Endothelial cell of umbilical vein (primary cell): ENCODE measurements at regions not wholly inside any gene's neighbourhood (a gene's known extent, or its start where the extent isn't known, plus 50 kb on each side); places are given as distances from the start of the nearest gene placed in this dataset.

Source experiments
- BruUV-seq: library from RNA; stranded (reverse); fragments of 400-500 nt; replicated peaks from 2 replicates; lab custom pipeline; 2021; lab: Mats Ljungman, UMichigan
- CTCF ChIA-PET: fragments of 300-600, 350-600 bp; sonication (Branson Sonifier 250); formaldehyde crosslinking; loops from one replicate; lab custom pipeline; 2021; ENCODE audit warnings: antibody characterized with exemption, inconsistent platforms; lab: Charles Lee
- POLR2A ChIA-PET: fragments of 300-600, 350-600 bp; sonication (Branson Sonifier 250); formaldehyde crosslinking; loops from one replicate; lab custom pipeline; 2021; ENCODE audit warnings: antibody characterized with exemption, inconsistent platforms; lab: Charles Lee
- DNase-seq: peaks from one replicate; pipeline ENCODE4 v3.0.0-alpha.2; 2011; ENCODE audit warnings: low read depth, low spot score
- FAIRE-seq: peaks from 2 replicates; lab custom pipeline; 2011; peaks lifted over from hg19 to GRCh38; lab: Jason Lieb, UNC
- H2AFZ ChIP-seq: 2 replicates; pipeline ENCODE4 v1.6.0; 2012; ENCODE audit warnings: low read depth, low read length, control low read depth, inconsistent platforms
- H3K27ac ChIP-seq: 2 replicates; pipeline ENCODE4 v1.5.1; 2011; ENCODE audit warnings: low read depth, mild to moderate bottlenecking, control low read depth, low read length, moderate library complexity; ENCODE audit not compliant: insufficient read depth
- H3K27me3 ChIP-seq, 2 experiments: 2 replicates each; pipeline versions ENCODE4 v1.6.0 to v1.6.1; 2011; ENCODE audit warnings: low read length in 2 of 2, mixed read lengths in 1 of 2; ENCODE audit not compliant: control insufficient read depth in 2 of 2, insufficient read depth in 2 of 2
- H3K36me3 ChIP-seq, 2 experiments: 2 replicates in 1 of 2; 3 replicates in 1 of 2; pipeline ENCODE4 v1.5.1; 2011; ENCODE audit warnings: low read length in 2 of 2, mild to moderate bottlenecking in 1 of 2, moderate library complexity in 1 of 2; ENCODE audit not compliant: control insufficient read depth in 2 of 2, insufficient read depth in 2 of 2; ENCODE audit errors: extremely low read depth in 1 of 2
- H3K4me1 ChIP-seq: 3 replicates; pipeline ENCODE4 v1.5.1; 2011; ENCODE audit warnings: mild to moderate bottlenecking, low read length; ENCODE audit not compliant: control insufficient read depth, insufficient read depth; ENCODE audit errors: extremely low read depth
- H3K4me2 ChIP-seq: 2 replicates; pipeline ENCODE4 v1.6.1; 2011; ENCODE audit warnings: low read length, control low read depth, mixed read lengths; ENCODE audit not compliant: insufficient read depth
- H3K4me3 ChIP-seq, 3 experiments: fragments of 200-600 bp in 1 of 3; sonication (generic), shearing (Covaris generic) in 1 of 3; replicated peaks in 1 of 3; 2 replicates each; pipeline ENCODE4 v1.5.1; 2011 to 2016; ENCODE audit warnings: control low read depth in 3 of 3, low read length in 3 of 3, mild to moderate bottlenecking in 2 of 3, inconsistent platforms in 1 of 3, low read depth in 1 of 3, moderate library complexity in 1 of 3; ENCODE audit not compliant: insufficient read depth in 1 of 3
- H3K79me2 ChIP-seq: 2 replicates; pipeline ENCODE4 v1.6.0; 2012; ENCODE audit warnings: low read length, inconsistent platforms; ENCODE audit not compliant: control insufficient read depth, insufficient read depth
- H3K9ac ChIP-seq: replicated peaks from 2 replicates; pipeline ENCODE3; 2011; ENCODE audit warnings: low read length, control low read depth; ENCODE audit not compliant: insufficient read depth; ENCODE audit errors: extremely low read depth
- H3K9me1 ChIP-seq: replicated peaks from 3 replicates; pipeline ENCODE4 v1.6.0; 2011; ENCODE audit warnings: mild to moderate bottlenecking, low read length; ENCODE audit not compliant: control insufficient read depth, insufficient read depth; ENCODE audit errors: extremely low read depth
- H3K9me3 ChIP-seq: replicated peaks from 2 replicates; pipeline ENCODE4 v1.5.1; 2012; ENCODE audit warnings: low read length, inconsistent platforms; ENCODE audit not compliant: control insufficient read depth, insufficient read depth
- H4K20me1 ChIP-seq: replicated peaks from 2 replicates; pipeline ENCODE3; 2011; ENCODE audit warnings: mild to moderate bottlenecking, low read length; ENCODE audit not compliant: control insufficient read depth, insufficient read depth; ENCODE audit errors: extremely low read depth
- EZH2 ChIP-seq: IDR thresholded peaks from 2 replicates; pipeline ENCODE4 v1.6.1; 2012; ENCODE audit warnings: borderline replicate concordance, low read depth, mild to moderate bottlenecking, moderate library complexity, low read length, inconsistent platforms; ENCODE audit not compliant: severe bottlenecking
- FOS ChIP-seq: IDR thresholded peaks from 2 replicates; pipeline ENCODE4 v1.6.1; 2011; ENCODE audit warnings: mild to moderate bottlenecking, low read length, moderate library complexity, borderline replicate concordance; ENCODE audit not compliant: insufficient read depth
- GATA2 ChIP-seq: IDR thresholded peaks from 2 replicates; pipeline ENCODE4 v1.7.0; 2011; ENCODE audit warnings: low read depth, mild to moderate bottlenecking, moderate library complexity, mixed read lengths, low read length; ENCODE audit not compliant: insufficient read length, insufficient read depth
- JUN ChIP-seq: IDR thresholded peaks from 2 replicates; pipeline ENCODE4 v1.6.1; 2011; ENCODE audit warnings: borderline replicate concordance, low read depth; ENCODE audit not compliant: insufficient read length, insufficient read depth
- MYC ChIP-seq: IDR thresholded peaks from one replicate; pipeline ENCODE4 v1.6.1; 2011; ENCODE audit warnings: mild to moderate bottlenecking, low read depth, low read length
- POLR2A ChIP-seq: IDR thresholded peaks from 2 replicates; pipeline ENCODE4 v1.6.1; 2012; ENCODE audit warnings: low read depth, mild to moderate bottlenecking, control low read depth, low read length
- POLR2AphosphoS5 ChIP-seq: IDR thresholded peaks from 2 replicates; pipeline ENCODE4 v1.6.1; 2012; ENCODE audit warnings: low read depth, mild to moderate bottlenecking, control low read depth, low read length, moderate library complexity; ENCODE audit not compliant: insufficient read depth
- dilution Hi-C: fragments of 300-500 bp; cut with MboI; formaldehyde crosslinking; loops from one replicate; pipeline ENCODE4 v1.15.0; 2019; ENCODE audit warnings: low sequenced_read_pairs; ENCODE audit not compliant: extremely low pct_ligation_motif_present
- intact Hi-C: fragments of 100-400 bp; cut with micrococcal nuclease; formaldehyde crosslinking; loops from one replicate; pipeline ENCODE4 v1.10.0; 2022
- TF ChIP-seq, protein P1 (sequence below), 2 donors: IDR thresholded peaks; 1 replicate in 1 of 2; 2 replicates in 1 of 2; pipeline ENCODE4 v1.5.1; 2011; ENCODE audit warnings: low read length in 2 of 2, mild to moderate bottlenecking in 2 of 2, moderate library complexity in 2 of 2, control low read depth in 1 of 2, inconsistent platforms in 1 of 2, low read depth in 1 of 2; ENCODE audit not compliant: insufficient read depth in 1 of 2; ENCODE audit errors: extremely low read depth in 1 of 2
- TF ChIP-seq, protein P2 (sequence below): IDR thresholded peaks from 2 replicates; pipeline ENCODE4 v1.6.1; 2011; ENCODE audit not compliant: insufficient read depth, insufficient read length

DNA sequence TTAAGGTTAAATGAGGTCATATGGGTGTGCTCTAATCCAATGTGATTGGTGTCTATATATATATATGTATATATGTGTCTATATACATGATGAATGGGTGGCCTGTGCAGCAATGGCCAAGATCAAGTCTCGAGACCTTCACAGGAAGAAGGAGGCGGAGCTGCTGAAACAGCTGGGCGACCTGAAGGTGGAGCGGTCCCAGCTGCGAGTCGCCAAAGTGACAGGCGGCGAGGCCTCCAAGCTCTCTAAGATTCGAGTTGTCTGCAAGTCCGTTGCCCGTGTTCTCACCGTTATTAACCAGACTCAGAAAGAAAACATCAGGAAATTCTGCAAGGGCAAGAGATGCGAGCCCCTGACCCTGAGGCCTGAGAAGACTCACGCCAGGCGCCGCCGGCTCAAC is 109.8 kb downstream of the EFNB2 start:
- H3K79me2 ChIP-seq = no peaks in the 10 kb centered on the region
- DNase-seq = no peak
- ChIA-PET CTCF (no interaction called here), POLR2A (no interaction called here)
- H3K9me3 ChIP-seq = no peaks in the 10 kb centered on the region
- H3K4me3 ChIP-seq = no peak overlapping the region
- no peaks in the 10 kb centered on the region for H3K36me3 ChIP-seq
- BruUV-seq = no TSS peak
- intact Hi-C loops = no loop called here
- no peaks in the 10 kb centered on the region for H3K27me3 ChIP-seq
- H3K4me2 ChIP-seq = no peak overlapping the region
- dilution Hi-C loops = no loop called here
- no peaks in the 10 kb centered on the region for H3K9me1 ChIP-seq
- H2AFZ ChIP-seq = no peak overlapping the region
- H3K9ac ChIP-seq = no peak overlapping the region
- FAIRE-seq = no peak
- no peaks in the 10 kb centered on the region for H4K20me1 ChIP-seq
- TF ChIP-seq FOS (no peak), JUN (no peak), EZH2 (no peak), POLR2A (no peak), GATA2 (no peak), MYC (no peak), POLR2AphosphoS5 (no peak)
- TF ChIP-seq, protein P1, sequence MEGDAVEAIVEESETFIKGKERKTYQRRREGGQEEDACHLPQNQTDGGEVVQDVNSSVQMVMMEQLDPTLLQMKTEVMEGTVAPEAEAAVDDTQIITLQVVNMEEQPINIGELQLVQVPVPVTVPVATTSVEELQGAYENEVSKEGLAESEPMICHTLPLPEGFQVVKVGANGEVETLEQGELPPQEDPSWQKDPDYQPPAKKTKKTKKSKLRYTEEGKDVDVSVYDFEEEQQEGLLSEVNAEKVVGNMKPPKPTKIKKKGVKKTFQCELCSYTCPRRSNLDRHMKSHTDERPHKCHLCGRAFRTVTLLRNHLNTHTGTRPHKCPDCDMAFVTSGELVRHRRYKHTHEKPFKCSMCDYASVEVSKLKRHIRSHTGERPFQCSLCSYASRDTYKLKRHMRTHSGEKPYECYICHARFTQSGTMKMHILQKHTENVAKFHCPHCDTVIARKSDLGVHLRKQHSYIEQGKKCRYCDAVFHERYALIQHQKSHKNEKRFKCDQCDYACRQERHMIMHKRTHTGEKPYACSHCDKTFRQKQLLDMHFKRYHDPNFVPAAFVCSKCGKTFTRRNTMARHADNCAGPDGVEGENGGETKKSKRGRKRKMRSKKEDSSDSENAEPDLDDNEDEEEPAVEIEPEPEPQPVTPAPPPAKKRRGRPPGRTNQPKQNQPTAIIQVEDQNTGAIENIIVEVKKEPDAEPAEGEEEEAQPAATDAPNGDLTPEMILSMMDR (IDR thresholded peaks at IDR 0.05; ENCODE audit: extremely low read depth in 1 of 2, insufficient read depth in 1 of 2, low read depth in 1 of 2, low read length in 2 of 2) = no peak
- TF ChIP-seq, protein P2, sequence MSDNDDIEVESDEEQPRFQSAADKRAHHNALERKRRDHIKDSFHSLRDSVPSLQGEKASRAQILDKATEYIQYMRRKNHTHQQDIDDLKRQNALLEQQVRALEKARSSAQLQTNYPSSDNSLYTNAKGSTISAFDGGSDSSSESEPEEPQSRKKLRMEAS = no peak
- H3K4me1 ChIP-seq = no peaks in the 10 kb centered on the region
- no peak overlapping the region for H3K27ac ChIP-seq
